Caco-2 (cell line): ENCODE measurements at regions not wholly inside any gene's neighbourhood (a gene's known extent, or its start where the extent isn't known, plus 50 kb on each side); places are given as distances from the start of the nearest gene placed in this dataset.

ENCODE experiments used
- BruUV-seq: library from RNA; stranded (reverse); fragments of 400-500 nt; replicated peaks from 2 replicates; lab custom pipeline; 2021; lab: Mats Ljungman, UMichigan
- CTCF ChIA-PET: fragments of 300-600 bp; sonication (Branson Sonifier 250); formaldehyde crosslinking; loops from one replicate; lab custom pipeline; 2022; ENCODE audit warnings: antibody characterized with exemption; lab: Charles Lee
- POLR2A ChIA-PET: fragments of 300-600 bp; sonication (Branson Sonifier 250); formaldehyde crosslinking; loops from one replicate; lab custom pipeline; 2022; ENCODE audit warnings: antibody characterized with exemption; lab: Charles Lee
- DNase-seq, 2 experiments: peaks; one replicate each; pipeline versions ENCODE4 v3.0.0 to v3.0.0-alpha.2; 2020 to 2022
- H3K27me3 ChIP-seq: replicated peaks from 2 replicates; pipeline ENCODE4 v1.6.0; 2011; ENCODE audit warnings: low read length; ENCODE audit not compliant: control insufficient read depth, insufficient read depth
- H3K36me3 ChIP-seq: 2 replicates; pipeline ENCODE4 v1.5.1; 2011; ENCODE audit warnings: low read length; ENCODE audit not compliant: control insufficient read depth, insufficient read depth
- H3K4me1 ChIP-seq: fragments of 250-450 bp; sonication (Bioruptor Pico); 2 replicates; pipeline ENCODE4 v1.5.1; 2020; ENCODE audit warnings: mild to moderate bottlenecking
- H3K4me3 ChIP-seq: 2 replicates; pipeline ENCODE4 v1.5.1; 2011; ENCODE audit warnings: low read depth, mild to moderate bottlenecking, control low read depth, low read length
- H3K9me3 ChIP-seq: fragments of 250-450 bp; sonication (Bioruptor Pico); 2 replicates; pipeline ENCODE4 v1.5.1; 2020; ENCODE audit warnings: mild to moderate bottlenecking, moderate library complexity
- H3K27ac Mint-ChIP-seq: one replicate; pipeline ENCODE4 v1.8.0; 2022; ENCODE audit warnings: mixed read lengths; ENCODE audit not compliant: unreplicated experiment
- H3K27me3 Mint-ChIP-seq: one replicate; pipeline ENCODE4 v1.8.0; 2022; ENCODE audit warnings: mixed read lengths; ENCODE audit not compliant: insufficient read depth, unreplicated experiment
- H3K36me3 Mint-ChIP-seq: one replicate; pipeline ENCODE4 v1.8.0; 2022; ENCODE audit warnings: mild to moderate bottlenecking, mixed read lengths; ENCODE audit not compliant: insufficient read depth, unreplicated experiment
- H3K4me1 Mint-ChIP-seq: one replicate; pipeline ENCODE4 v1.8.0; 2022; ENCODE audit warnings: low read depth, mixed read lengths; ENCODE audit not compliant: unreplicated experiment
- H3K4me3 Mint-ChIP-seq: one replicate; pipeline ENCODE4 v1.8.0; 2022; ENCODE audit warnings: mild to moderate bottlenecking, moderate library complexity, mixed read lengths; ENCODE audit not compliant: unreplicated experiment
- H3K9me3 Mint-ChIP-seq: one replicate; pipeline ENCODE4 v1.8.0; 2022; ENCODE audit warnings: mixed read lengths; ENCODE audit not compliant: unreplicated experiment
- intact Hi-C: fragments of 100-400 bp; cut with micrococcal nuclease; formaldehyde crosslinking; loops from one replicate; pipeline ENCODE4 v1.10.0; 2022; ENCODE audit not compliant: unreplicated experiment
- TF ChIP-seq, protein P1 (sequence below), 2 experiments: fragments of 200-600 bp in 1 of 2; IDR thresholded peaks; 1 replicate in 1 of 2; 2 replicates in 1 of 2; pipeline versions ENCODE4 v1.5.1 to v1.8.0; 2011 to 2022; ENCODE audit warnings: antibody characterized with exemption in 1 of 2, control low read depth in 1 of 2, inconsistent platforms in 1 of 2, low read depth in 1 of 2, low read length in 1 of 2, mild to moderate bottlenecking in 1 of 2, moderate library complexity in 1 of 2; ENCODE audit not compliant: insufficient read depth in 1 of 2, severe bottlenecking in 1 of 2, unreplicated experiment in 1 of 2

- H3K4me3 Mint-ChIP-seq: no peak overlapping the region
- H3K4me3 ChIP-seq: no peak overlapping the region
- H3K36me3 ChIP-seq: no peaks in the 10 kb centered on the region
- TF ChIP-seq, protein P1, sequence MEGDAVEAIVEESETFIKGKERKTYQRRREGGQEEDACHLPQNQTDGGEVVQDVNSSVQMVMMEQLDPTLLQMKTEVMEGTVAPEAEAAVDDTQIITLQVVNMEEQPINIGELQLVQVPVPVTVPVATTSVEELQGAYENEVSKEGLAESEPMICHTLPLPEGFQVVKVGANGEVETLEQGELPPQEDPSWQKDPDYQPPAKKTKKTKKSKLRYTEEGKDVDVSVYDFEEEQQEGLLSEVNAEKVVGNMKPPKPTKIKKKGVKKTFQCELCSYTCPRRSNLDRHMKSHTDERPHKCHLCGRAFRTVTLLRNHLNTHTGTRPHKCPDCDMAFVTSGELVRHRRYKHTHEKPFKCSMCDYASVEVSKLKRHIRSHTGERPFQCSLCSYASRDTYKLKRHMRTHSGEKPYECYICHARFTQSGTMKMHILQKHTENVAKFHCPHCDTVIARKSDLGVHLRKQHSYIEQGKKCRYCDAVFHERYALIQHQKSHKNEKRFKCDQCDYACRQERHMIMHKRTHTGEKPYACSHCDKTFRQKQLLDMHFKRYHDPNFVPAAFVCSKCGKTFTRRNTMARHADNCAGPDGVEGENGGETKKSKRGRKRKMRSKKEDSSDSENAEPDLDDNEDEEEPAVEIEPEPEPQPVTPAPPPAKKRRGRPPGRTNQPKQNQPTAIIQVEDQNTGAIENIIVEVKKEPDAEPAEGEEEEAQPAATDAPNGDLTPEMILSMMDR (IDR thresholded peaks at IDR 0.05; ENCODE audit: insufficient read depth in 1 of 2, low read depth in 1 of 2, low read length in 1 of 2, severe bottlenecking in 1 of 2, unreplicated experiment in 1 of 2): no peak
- no TSS peak for BruUV-seq
- peaks cover 10% of the 10 kb centered on the region for H3K9me3 Mint-ChIP-seq
- no peaks in the 10 kb centered on the region for H3K9me3 ChIP-seq
- H3K4me1 ChIP-seq: no peaks in the 10 kb centered on the region
- H3K27me3 ChIP-seq: no peaks in the 10 kb centered on the region
- H3K27ac Mint-ChIP-seq: no peak overlapping the region
- ChIA-PET POLR2A (no interaction called here), CTCF (no interaction called here)
- no peaks in the 10 kb centered on the region for H3K27me3 Mint-ChIP-seq
- no peaks in the 10 kb centered on the region for H3K36me3 Mint-ChIP-seq
- intact Hi-C loops: no loop called here
- DNase-seq: no peak
- no peaks in the 10 kb centered on the region for H3K4me1 Mint-ChIP-seq
These were observed 143.0 kb downstream of the FGF9 start for GRCh38 chr13:21813844-21814243.

- Mint-ChIP-seq H3K4me1 (no peaks in the 10 kb centered on the region), H3K9me3 (peaks cover 10% of the 10 kb centered on the region), H3K27ac (no peak overlapping the region), H3K4me3 (no peak overlapping the region), H3K36me3 (no peaks in the 10 kb centered on the region), H3K27me3 (no peaks in the 10 kb centered on the region)
- H3K36me3 ChIP-seq: no peaks in the 10 kb centered on the region
- TF ChIP-seq, protein P1 (IDR thresholded peaks at IDR 0.05; ENCODE audit: insufficient read depth in 1 of 2, low read depth in 1 of 2, low read length in 1 of 2, severe bottlenecking in 1 of 2, unreplicated experiment in 1 of 2): no peak
- no TSS peak for BruUV-seq
- no peak overlapping the region for H3K4me3 ChIP-seq
- H3K27me3 ChIP-seq: no peaks in the 10 kb centered on the region
- no peaks in the 10 kb centered on the region for H3K4me1 ChIP-seq
- DNase-seq: no peak
- ChIA-PET POLR2A (no interaction called here), CTCF (no interaction called here)
- H3K9me3 ChIP-seq: no peaks in the 10 kb centered on the region
- intact Hi-C loops: no loop called here
These were observed 143.7 kb downstream of the FGF9 start for GRCh38 chr13:21814604-21815003.

- Mint-ChIP-seq H3K4me1 (peaks cover 5% of the 10 kb centered on the region), H3K27ac (no peak overlapping the region), H3K4me3 (no peak overlapping the region), H3K9me3 (peaks cover 10% of the 10 kb centered on the region), H3K27me3 (no peaks in the 10 kb centered on the region), H3K36me3 (no peaks in the 10 kb centered on the region)
- no peaks in the 10 kb centered on the region for H3K9me3 ChIP-seq
- no peaks in the 10 kb centered on the region for H3K36me3 ChIP-seq
- no peaks in the 10 kb centered on the region for H3K27me3 ChIP-seq
- TF ChIP-seq, protein P1 (IDR thresholded peaks at IDR 0.05; ENCODE audit: insufficient read depth in 1 of 2, low read depth in 1 of 2, low read length in 1 of 2, severe bottlenecking in 1 of 2, unreplicated experiment in 1 of 2): no peak
- no peak overlapping the region for H3K4me3 ChIP-seq
- no TSS peak for BruUV-seq
- intact Hi-C loops: no loop called here
- H3K4me1 ChIP-seq: no peaks in the 10 kb centered on the region; the same call in 1 of the 2 replicates
- no peak for DNase-seq
- ChIA-PET CTCF (no interaction called here), POLR2A (no interaction called here)
These were observed 147.0 kb downstream of the FGF9 start for GRCh38 chr13:21817878-21818277.
